ENCODE measurements at regions not wholly inside any gene's neighbourhood (a gene's known extent, or its start where the extent isn't known, plus 50 kb on each side); places are given as distances from the start of the nearest gene placed in this dataset.

DNA sequence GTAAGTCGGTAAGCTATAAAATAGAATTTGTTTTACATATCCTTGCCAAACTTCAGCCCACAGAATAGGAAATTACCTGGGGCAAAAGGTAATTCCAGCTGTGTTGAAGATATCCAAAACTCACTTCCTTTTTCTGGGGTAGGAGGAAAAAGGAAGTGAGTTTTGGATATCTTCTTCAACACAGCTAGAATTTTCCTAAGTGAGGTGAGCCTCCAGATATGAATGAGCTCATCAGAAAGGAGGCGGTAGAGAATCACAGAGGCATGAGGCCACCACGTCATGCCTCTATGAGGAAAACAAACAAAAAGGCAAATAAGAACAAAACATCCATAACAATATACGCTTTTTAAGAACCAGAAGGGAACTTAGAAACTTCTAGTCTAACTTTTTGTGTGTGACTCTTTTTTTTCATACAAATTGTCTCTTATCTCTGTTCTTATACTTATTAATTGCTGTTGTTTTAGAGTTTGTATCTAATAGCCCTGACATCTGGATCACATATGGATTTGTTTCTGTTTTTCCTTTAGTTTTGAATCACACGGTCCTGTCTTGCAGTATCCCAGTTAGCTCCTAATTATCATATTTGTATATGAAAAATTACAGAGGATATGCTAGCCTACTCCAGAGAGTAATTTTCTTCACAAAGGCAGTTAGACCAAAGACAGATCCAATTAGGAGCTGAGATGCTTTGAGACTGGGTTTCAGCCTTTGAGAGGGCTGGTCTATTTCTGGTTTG, 104.5 kb downstream of the RBM43 start:
- no peak overlapping the region for H3K4me3 ChIP-seq
- 77% methylated on average over 5 of the region's 5 CpGs for WGBS
- H3K4me1 ChIP-seq (replicated peaks): no peaks in the 10 kb centered on the region
- H3K27ac ChIP-seq: no peak overlapping the region
- DNase-seq (ENCODE audit: low spot score): no peak
- intact Hi-C loops (cut with DNase I): no loop called here
- H3K27me3 ChIP-seq (replicated peaks; ENCODE audit: insufficient read depth): no peaks in the 10 kb centered on the region
- TF ChIP-seq, protein P1, sequence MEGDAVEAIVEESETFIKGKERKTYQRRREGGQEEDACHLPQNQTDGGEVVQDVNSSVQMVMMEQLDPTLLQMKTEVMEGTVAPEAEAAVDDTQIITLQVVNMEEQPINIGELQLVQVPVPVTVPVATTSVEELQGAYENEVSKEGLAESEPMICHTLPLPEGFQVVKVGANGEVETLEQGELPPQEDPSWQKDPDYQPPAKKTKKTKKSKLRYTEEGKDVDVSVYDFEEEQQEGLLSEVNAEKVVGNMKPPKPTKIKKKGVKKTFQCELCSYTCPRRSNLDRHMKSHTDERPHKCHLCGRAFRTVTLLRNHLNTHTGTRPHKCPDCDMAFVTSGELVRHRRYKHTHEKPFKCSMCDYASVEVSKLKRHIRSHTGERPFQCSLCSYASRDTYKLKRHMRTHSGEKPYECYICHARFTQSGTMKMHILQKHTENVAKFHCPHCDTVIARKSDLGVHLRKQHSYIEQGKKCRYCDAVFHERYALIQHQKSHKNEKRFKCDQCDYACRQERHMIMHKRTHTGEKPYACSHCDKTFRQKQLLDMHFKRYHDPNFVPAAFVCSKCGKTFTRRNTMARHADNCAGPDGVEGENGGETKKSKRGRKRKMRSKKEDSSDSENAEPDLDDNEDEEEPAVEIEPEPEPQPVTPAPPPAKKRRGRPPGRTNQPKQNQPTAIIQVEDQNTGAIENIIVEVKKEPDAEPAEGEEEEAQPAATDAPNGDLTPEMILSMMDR (IDR thresholded peaks at IDR 0.05): no peak
- TF ChIP-seq POLR2A (IDR thresholded peaks at IDR 0.05): no peak
- no peaks in the 10 kb centered on the region for H3K9me3 ChIP-seq
- no peaks in the 10 kb centered on the region for H3K36me3 ChIP-seq

DNA sequence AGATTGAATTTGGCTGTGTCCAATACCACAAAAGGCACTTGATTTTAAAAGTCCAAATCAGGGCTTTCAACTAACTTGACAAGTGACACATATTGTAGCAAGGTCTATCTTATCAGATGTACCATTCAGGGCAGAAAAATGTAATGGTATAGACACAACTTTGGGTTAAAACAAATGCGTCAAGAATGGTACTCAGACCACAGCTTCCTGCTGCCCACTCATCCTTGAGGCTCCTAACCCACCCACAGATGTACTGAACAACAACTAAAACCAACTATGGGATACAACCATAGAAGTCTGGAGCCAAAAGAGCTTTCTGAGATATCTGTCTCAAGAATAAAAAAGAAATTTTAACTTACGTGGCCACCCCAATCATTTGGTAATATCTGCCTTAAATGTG, 105.2 kb downstream of the RBM43 start:
- Histone ChIP-seq H3K9me3 (no peaks in the 10 kb centered on the region), H3K27ac (no peak overlapping the region), H3K36me3 (no peaks in the 10 kb centered on the region), H3K27me3 (replicated peaks; ENCODE audit: insufficient read depth) (no peaks in the 10 kb centered on the region), H3K4me1 (replicated peaks) (no peaks in the 10 kb centered on the region), H3K4me3 (no peak overlapping the region)
- intact Hi-C loops (cut with DNase I): no loop called here
- no peak for DNase-seq (ENCODE audit: low spot score)
- WGBS: 96% methylated on average over 2 of the region's 2 CpGs
- TF ChIP-seq POLR2A (IDR thresholded peaks at IDR 0.05) (no peak), POLR2AphosphoS5 (IDR thresholded peaks at IDR 0.05) (no peak)
- TF ChIP-seq, protein P1 (IDR thresholded peaks at IDR 0.05): no peak

GRCh38 chr2:151153601-151154000, 108.1 kb downstream of the RBM43 start:
- intact Hi-C loops (cut with DNase I): no loop called here
- Histone ChIP-seq H3K4me1 (replicated peaks) (no peaks in the 10 kb centered on the region), H3K27me3 (replicated peaks; ENCODE audit: insufficient read depth) (no peaks in the 10 kb centered on the region), H3K27ac (no peak overlapping the region), H3K36me3 (no peaks in the 10 kb centered on the region), H3K4me3 (no peak overlapping the region), H3K9me3 (no peaks in the 10 kb centered on the region)
- no peak for DNase-seq (ENCODE audit: low spot score)
- TF ChIP-seq POLR2A (IDR thresholded peaks at IDR 0.05) (no peak), POLR2AphosphoS5 (IDR thresholded peaks at IDR 0.05) (no peak)
- TF ChIP-seq, protein P1 (IDR thresholded peaks at IDR 0.05): no peak

DNA sequence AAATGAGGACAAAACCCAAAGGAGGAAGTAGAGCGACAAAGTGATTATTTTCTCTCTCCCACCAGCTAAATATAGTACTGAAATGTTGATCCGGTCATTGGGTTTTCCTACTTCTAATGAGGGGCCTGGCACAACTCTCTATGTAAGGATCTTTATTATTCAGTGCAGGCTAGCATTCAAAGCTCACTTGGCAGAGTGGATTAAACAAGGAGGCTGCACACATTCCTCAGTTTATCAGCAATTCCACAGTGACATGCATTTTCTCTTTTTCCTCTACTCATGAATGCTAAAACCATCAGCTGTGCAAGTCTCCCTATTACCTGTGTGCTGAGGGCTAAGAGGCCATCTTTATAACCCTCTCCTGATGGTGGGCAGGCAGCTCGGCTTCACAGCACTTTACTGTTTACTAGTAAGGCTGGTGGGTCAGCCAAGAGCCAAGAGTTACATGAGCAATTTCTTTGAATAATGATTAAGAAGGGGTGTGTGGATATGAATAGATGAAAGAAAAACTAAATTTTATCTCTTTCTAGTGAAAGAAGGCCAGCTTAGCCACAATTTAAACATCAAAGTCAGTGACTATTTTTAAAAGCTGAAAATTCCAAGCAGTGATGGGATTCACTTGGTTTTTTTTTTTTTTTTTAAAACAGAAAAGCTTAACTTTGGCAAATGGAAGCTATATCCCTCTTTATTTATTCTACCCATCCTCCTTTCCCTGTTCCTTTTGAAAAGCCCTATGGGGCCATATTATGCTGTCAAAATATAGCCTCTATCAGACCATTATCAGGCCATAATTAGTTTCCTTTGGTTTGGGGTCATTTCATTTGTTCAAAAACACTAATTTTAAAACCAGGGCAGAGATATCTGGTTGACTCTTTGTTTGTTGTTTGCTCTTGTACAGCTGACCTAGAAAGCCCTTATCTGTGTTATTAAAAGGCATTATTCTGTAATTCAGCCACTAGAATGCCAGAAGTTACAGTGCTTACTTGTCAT, 111.0 kb downstream of the RBM43 start:
- no peak for DNase-seq (ENCODE audit: low spot score)
- WGBS: 22% methylated on average over 3 of the region's 3 CpGs
- H3K4me1 ChIP-seq (replicated peaks): no peaks in the 10 kb centered on the region

More for the DNA sequence above, 111.0 kb downstream of the RBM43 start:
- Histone ChIP-seq H3K9me3 (no peaks in the 10 kb centered on the region), H3K27me3 (replicated peaks; ENCODE audit: insufficient read depth) (no peaks in the 10 kb centered on the region), H3K4me3 (no peak overlapping the region), H3K27ac (no peak overlapping the region), H3K36me3 (no peaks in the 10 kb centered on the region)
- intact Hi-C loops (cut with DNase I): no loop called here
- TF ChIP-seq POLR2A (IDR thresholded peaks at IDR 0.05) (no peak), POLR2AphosphoS5 (IDR thresholded peaks at IDR 0.05) (no peak)
- TF ChIP-seq, protein P1 (IDR thresholded peaks at IDR 0.05): no peak

Measured in prostate gland (tissue), 2 donors.